GM21723 (cell line): ENCODE measurements at regions not wholly inside any gene's neighbourhood (a gene's known extent, or its start where the extent isn't known, plus 50 kb on each side); places are given as distances from the start of the nearest gene placed in this dataset.

ENCODE experiments used
- ATAC-seq: cut with Tn5 transposase; IDR thresholded peaks from one replicate; pipeline ENCODE4 v1.9.1; 2021; ENCODE audit warnings: mild to moderate bottlenecking, moderate library complexity; ENCODE audit not compliant: unreplicated experiment

- no peak for ATAC-seq
These were observed 515.1 kb upstream of the PLXNA2 start for GRCh38 chr1:208759255-208759654.

- no peak for ATAC-seq
These were observed 519.8 kb upstream of the PLXNA2 start for GRCh38 chr1:208763971-208764370.

DNA sequence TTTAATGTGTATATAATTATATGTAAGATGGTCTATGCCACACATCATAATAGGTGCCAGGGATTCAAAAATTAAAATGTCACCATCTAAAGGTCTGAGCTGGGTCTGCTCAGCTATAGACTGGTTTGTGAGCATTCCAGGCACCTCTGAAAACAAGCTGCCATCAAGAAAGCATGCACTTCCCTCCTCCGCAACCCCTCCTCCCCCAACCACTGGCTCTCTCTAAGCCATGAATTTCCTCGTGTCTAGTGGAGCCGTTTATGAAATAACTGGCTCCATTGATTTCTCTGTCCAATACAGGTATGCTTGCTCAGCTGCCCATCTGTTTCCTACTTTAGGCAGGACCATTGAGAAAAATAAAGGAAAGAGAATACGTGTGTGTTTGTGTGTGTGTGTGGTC, 522.6 kb upstream of the PLXNA2 start:
- no peak for ATAC-seq

GRCh38 chr1:208767816-208768215, 523.6 kb upstream of the PLXNA2 start:
- no peak for ATAC-seq

DNA sequence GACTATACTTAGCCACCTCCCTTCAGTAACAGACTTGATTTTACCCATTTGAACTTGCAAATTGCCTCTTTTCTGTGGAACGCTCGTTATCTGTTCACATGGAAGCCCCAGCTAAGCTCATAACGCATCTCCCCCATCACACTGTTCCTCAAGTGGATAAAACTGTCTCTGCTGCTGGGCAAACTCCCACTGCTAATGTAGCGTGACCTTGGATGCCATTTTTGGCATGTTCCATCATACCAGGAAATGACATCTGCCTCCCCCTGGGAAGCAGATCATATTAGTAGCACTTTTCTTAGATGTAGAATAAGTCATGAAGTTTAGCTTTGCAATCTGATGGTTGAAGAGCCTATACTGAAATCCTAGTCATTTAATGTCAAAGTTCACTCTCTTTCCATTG, 528.7 kb upstream of the PLXNA2 start:
- no peak for ATAC-seq

- ATAC-seq = no peak
These were observed 531.7 kb upstream of the PLXNA2 start for GRCh38 chr1:208775841-208776240.

DNA sequence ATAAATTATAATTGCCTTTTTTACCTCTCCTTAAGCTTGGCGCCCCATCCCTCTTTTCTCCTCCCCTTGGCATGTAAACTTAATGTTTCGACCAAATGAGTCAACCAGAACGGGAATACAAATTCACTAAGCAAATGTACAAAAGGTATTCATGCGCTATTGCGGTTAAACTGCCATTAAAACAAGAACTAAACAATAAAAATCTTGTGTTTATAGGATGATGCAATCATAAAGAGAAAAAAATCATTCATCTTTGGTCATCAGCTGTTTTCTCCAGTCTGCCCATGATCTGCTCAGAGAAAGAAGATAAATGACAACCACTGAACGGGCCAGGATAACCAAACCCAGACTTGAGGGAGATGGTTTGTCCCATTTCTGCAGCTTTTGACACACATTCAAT, 534.2 kb upstream of the PLXNA2 start:
- ATAC-seq = no peak

GRCh38 chr1:208781391-208782045, 537.3 kb upstream of the PLXNA2 start:
- no peak for ATAC-seq

DNA sequence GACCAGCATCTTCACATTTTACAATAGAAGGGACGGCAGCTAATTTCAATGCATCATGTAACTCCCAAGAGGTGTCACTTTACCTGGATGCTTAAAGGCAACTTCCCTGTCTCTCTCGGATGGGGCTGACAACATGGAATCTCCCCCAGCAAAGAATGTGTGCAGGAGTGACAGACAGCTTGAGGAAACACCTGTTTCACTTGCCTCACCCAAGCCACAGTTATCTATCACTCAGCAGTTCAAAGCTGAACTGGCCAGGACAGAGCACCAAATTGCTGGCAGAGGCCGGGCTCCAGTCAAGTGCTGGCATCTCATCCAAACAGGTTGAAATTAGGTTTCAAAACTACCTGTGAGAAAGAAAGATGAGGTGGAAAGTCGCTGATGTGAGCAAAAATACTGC, 538.0 kb upstream of the PLXNA2 start:
- no peak for ATAC-seq

DNA sequence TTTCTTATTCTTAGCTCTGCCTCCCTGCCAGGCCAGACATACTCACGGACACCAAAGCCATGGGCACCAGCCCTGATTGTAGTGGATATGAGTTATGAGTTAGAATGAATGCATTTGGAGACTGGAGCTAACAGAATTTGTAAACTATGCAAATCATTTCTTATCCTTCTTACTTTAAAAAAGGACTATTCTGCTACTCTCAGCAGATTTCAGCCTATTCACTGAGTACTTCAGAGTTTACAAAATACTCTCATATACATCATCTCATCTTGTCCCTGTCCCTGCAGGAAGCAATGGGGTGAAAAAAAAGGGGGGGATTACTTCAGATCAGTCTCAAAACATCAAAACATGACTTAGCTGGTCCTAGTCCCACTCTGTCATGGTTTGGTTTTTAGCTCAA, 541.4 kb upstream of the PLXNA2 start:
- no peak for ATAC-seq

DNA sequence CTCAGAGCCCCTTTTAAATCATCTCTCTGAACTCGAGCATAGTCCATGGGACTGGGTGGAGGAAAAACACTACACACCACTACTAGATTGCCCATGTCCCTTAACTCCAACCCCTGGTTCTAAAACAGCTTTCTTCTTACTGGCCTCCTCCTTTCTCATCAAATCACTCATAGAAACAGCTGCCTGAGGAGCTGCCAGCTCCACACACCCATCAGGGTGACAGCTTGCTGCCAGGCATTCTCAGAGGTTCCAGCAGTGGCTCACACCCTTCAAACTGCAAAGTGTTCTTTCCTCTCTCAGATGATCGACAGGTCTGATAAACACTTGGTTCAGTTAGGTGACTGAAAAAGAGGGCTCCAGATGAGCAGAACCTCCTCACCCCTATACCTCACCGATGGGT, 543.0 kb upstream of the PLXNA2 start:
- ATAC-seq = no peak

GRCh38 chr1:208788013-208788540, 543.9 kb upstream of the PLXNA2 start:
- ATAC-seq = no peak

- no peak for ATAC-seq
These were observed 547.3 kb upstream of the PLXNA2 start for GRCh38 chr1:208791456-208791855.

- ATAC-seq = no peak
These were observed 549.7 kb upstream of the PLXNA2 start for GRCh38 chr1:208793861-208794345.

DNA sequence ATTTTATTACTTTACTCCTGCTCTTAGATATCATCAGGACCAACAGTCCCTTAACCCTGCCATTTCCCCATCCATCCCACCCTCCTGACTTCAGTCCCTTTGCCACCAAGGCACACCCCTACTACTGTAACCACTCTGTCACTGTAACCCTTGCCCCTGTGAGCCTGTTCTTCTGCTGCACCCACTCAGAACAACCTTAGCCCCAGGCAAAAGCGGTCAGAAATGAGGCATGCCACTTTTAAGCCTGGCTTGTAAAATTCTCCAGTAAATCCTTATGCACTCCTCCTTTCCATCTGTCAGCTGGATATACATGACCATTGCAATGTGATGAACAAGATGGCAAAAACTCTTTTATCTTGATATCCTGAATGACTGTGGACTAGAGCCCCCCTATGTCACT, 555.0 kb upstream of the PLXNA2 start:
- no peak for ATAC-seq

DNA sequence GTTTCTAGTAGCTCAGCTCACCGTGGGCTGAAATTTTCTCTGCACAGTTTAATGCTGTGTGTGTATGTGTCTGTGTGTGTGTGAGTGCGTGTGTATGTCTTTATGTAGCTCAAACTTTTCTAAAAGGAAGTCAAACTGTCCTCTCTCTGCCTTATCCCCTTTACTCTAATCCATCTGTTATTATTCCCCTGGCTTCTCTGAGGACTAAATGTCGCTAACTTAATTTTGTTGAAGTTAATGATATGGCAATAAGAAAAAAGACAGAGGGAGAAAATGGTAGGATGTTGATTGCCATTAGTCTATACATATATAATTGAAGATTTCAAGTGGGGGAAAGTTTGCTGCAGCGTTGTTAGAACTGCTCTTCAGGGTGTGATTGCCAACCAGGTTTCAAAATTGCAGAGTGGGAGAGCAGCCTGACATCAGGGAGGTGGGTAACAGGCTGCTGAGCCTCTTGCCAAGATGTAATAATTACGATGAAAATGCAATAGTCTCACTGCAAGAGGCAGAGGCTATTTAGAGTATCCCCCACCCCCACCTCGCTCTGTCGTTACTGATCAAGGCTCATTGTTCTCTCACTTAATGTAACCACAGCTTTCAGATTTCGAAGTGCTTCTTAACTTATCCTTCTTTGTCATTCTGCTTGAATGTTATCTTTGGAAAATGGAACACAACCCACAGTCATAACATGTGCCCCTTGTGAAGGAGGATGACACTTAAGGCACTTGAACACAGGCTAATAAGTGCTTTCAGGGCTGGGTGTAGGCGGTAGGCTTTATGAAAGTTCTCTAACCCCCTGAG, 559.0 kb upstream of the PLXNA2 start:
- ATAC-seq = no peak

DNA sequence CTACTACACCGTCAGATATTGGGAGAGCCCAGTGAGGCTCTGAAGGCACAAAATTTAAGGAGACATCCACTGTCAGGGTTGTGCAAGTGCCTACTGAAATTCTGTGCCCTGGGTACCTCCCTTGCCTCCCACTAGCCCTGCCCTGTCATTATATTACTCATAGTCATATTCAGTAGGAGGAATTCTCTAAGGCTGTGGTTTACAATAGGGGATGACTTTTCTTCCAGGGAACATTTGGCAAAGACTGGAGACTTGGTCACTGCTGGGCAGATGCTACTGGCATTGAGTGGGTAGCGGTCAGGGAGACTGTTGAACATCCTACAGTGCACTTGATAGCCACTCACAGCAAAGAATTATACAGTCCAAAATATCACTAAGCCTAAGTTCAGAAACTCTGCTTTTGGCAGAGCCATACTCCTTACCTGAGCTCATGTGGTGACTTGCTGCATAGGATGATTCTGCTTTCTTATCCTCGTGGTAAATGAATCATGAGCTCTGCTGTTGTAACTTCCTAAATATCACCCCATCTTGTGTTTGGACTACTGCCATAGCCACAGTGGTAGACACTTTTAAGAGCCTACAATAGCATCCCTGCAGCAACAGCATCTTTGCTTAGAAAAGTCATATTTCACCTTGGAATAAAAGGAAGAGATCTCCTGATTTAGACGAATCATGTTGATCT, 563.4 kb upstream of the PLXNA2 start:
- no peak for ATAC-seq

GRCh38 chr1:208808301-208808700, 564.1 kb upstream of the PLXNA2 start:
- no peak for ATAC-seq

DNA sequence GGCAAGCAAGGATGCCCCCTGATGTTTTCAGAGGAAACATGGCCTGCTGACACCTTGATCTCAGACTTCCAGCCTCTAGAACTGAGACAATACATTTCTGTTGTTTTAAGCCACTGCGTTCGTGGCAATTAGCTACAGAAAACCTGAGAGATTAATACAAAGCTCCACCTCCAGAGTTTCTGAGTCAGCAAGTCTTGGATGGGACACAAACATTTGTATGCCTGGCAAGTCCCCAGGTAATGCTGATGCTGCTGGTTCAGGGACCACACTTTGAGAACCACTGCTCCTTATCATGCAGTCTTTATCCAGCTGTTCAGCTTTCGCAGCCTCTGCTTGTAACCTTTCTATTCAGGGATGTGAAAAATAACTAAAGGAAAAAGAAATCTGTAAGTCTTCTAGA, 565.7 kb upstream of the PLXNA2 start:
- ATAC-seq = no peak

GRCh38 chr1:208818770-208819445, 574.7 kb upstream of the PLXNA2 start:
- ATAC-seq = no peak

- no peak for ATAC-seq
These were observed 576.5 kb upstream of the PLXNA2 start for GRCh38 chr1:208820580-208821212.
